Lower lobe of right lung (tissue), 2 donors: ENCODE measurements at regions not wholly inside any gene's neighbourhood (a gene's known extent, or its start where the extent isn't known, plus 50 kb on each side); places are given as distances from the start of the nearest gene placed in this dataset.
"Not testable (repeated sequence)": the region's sequence is repeated elsewhere in the genome, so short reads cannot be mapped to it uniquely, and the experiment has no call there.

Experiments
- ATAC-seq, 2 donors: fragments of 200-7000 bp; cut with Tn5 transposase; one replicate each; pipeline ENCODE4 v1.9.1; 2020 to 2022; ENCODE audit warnings: mild to moderate bottlenecking in 2 of 2, moderate library complexity in 2 of 2
- DNase-seq: peaks from one replicate; pipeline ENCODE4 v3.0.0-alpha.2; 2020
- H3K27ac ChIP-seq: fragments of 200-600 bp; one replicate; pipeline ENCODE4 v1.8.0; 2022
- H3K27me3 ChIP-seq: fragments of 200-600 bp; one replicate; pipeline ENCODE4 v1.8.0; 2022; ENCODE audit warnings: low read depth
- H3K36me3 ChIP-seq: fragments of 200-600 bp; one replicate; pipeline ENCODE4 v1.8.0; 2022; ENCODE audit warnings: mild to moderate bottlenecking
- H3K4me1 ChIP-seq: fragments of 200-600 bp; one replicate; pipeline ENCODE4 v1.8.0; 2022
- H3K4me3 ChIP-seq: fragments of 200-600 bp; one replicate; pipeline ENCODE4 v1.8.0; 2022; ENCODE audit warnings: mild to moderate bottlenecking
- H3K9me3 ChIP-seq: fragments of 200-600 bp; one replicate; pipeline ENCODE4 v1.8.0; 2022
- intact Hi-C: fragments of 100-400 bp; cut with DNase I; formaldehyde crosslinking; loops from one replicate; pipeline ENCODE4 v1.11.0; 2022
- TF ChIP-seq, protein P1 (sequence below): fragments of 200-600 bp; IDR thresholded peaks from one replicate; pipeline ENCODE4 v1.8.0; 2022; ENCODE audit warnings: antibody characterized with exemption, mild to moderate bottlenecking
- donor health status: DM: no; HTN: yes; CAD: no; lungs with severe emphysema.

DNA sequence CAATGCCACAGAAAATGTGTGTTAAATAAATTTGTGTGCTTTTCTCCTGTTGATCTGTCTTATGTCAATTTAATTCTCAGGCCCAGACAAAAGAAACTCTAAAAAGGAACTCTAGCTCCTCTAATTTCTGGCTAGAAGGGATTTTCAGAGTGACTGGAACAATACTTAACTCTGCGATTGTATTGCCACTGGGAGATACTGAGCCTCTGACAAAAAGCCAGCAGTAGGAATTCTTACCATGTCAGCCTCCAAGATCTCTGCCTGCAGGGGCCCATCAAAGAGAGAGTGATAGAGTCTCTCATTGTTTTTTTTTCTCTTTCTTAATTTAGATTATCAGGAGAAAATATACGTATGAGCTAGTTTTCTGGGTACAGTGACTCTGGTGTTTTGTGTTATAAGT is 1165.7 kb downstream of the BRINP3 start:
- intact Hi-C loops: no loop called here
- Histone ChIP-seq H3K4me3 (no peak overlapping the region), H3K27me3 (no peaks in the 10 kb centered on the region), H3K27ac (no peak overlapping the region), H3K36me3 (no peaks in the 10 kb centered on the region), H3K9me3 (no peaks in the 10 kb centered on the region), H3K4me1 (no peaks in the 10 kb centered on the region)
- TF ChIP-seq, protein P1, sequence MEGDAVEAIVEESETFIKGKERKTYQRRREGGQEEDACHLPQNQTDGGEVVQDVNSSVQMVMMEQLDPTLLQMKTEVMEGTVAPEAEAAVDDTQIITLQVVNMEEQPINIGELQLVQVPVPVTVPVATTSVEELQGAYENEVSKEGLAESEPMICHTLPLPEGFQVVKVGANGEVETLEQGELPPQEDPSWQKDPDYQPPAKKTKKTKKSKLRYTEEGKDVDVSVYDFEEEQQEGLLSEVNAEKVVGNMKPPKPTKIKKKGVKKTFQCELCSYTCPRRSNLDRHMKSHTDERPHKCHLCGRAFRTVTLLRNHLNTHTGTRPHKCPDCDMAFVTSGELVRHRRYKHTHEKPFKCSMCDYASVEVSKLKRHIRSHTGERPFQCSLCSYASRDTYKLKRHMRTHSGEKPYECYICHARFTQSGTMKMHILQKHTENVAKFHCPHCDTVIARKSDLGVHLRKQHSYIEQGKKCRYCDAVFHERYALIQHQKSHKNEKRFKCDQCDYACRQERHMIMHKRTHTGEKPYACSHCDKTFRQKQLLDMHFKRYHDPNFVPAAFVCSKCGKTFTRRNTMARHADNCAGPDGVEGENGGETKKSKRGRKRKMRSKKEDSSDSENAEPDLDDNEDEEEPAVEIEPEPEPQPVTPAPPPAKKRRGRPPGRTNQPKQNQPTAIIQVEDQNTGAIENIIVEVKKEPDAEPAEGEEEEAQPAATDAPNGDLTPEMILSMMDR: no peak
- DNase-seq (no peak), ATAC-seq (no peak)

DNA sequence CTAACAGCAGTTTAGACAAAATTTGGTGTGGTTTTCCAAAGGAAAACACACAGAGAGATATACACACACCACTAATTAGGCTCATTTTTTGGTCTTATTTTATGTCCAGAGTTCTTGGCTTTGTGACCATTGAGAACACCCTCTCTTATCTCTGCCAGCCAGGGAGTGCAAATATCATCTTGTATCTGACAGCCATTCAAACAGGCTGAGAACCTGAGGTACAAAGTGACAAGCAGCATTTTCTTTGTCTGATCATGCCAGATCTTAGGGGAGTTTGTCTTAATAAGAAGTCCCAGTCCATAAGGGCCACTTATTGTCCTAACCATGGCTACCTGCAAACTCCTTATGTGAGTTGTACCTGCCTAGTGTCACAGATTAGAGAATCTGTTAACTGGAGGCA is 1165.2 kb downstream of the BRINP3 start:
- Histone ChIP-seq H3K27me3 (no peaks in the 10 kb centered on the region), H3K4me3 (no peak overlapping the region), H3K36me3 (no peaks in the 10 kb centered on the region), H3K27ac (no peak overlapping the region), H3K4me1 (no peaks in the 10 kb centered on the region), H3K9me3 (no peaks in the 10 kb centered on the region)
- ATAC-seq: no peak
- TF ChIP-seq, protein P1: no peak
- no peak for DNase-seq
- intact Hi-C loops: no loop called here

DNA sequence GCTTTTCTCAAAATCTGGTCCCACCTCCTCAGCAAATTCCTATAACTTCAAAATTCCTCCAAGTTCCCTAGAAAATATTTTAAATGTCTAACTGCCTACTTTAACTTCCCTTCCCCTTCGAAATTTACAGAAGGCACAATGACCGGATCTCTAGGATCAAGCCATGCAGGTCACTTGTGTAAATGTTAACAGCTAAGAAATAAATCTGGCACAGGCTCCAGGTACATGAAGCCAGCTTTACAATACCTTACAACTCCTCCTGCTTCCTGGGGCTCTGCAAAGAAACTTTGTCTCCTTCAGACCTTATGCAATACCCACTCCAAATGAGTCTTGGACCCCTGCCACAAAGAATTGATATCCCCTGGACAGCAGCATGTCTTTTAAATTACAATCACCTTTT is 1164.2 kb downstream of the BRINP3 start:
- Histone ChIP-seq H3K4me3 (no peak overlapping the region), H3K4me1 (no peaks in the 10 kb centered on the region), H3K27ac (no peak overlapping the region), H3K27me3 (no peaks in the 10 kb centered on the region), H3K36me3 (no peaks in the 10 kb centered on the region), H3K9me3 (no peaks in the 10 kb centered on the region)
- ATAC-seq (no peak), DNase-seq (no peak)
- TF ChIP-seq, protein P1: no peak
- intact Hi-C loops: no loop called here

DNA sequence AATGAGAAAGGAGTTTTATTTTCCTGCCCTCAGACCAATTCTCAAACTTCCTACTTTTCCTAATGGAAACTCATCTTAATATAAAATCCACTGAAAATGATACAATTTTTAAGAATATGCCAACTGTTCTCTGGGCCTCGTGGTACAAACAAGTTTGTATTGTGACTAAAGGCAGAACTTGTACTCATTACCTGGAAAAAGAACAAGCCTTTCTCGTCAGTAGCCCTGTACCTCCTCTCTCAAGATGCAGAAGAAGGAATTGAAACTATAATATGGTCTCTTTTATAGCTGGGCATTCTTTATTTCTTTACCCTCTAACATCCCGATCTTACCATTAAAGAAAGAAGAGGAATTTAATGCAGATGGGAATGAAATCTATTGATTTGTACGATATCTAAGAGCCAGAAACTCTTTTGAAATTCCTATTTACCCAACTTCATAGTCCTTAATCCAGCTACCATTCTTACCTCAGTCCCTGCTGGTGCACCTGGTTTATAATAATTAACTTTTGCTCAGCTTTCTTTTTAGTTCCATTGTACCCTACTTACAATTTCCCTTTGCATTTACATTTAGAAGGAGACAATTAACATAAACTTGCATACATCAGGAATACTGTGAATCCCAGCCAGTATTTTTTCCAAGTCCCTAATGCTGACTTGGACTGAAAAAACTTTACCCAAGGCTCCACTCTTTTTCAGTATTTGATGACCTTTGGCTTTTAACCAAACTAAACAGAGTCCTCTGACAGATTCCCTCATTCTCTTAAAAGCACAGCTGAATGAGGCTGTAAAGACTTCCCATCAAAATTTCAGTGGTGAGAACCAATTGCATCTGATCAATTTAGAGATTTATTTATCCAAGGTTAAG is 1162.4 kb downstream of the BRINP3 start:
- Histone ChIP-seq H3K9me3 (no peaks in the 10 kb centered on the region), H3K27me3 (no peaks in the 10 kb centered on the region), H3K36me3 (no peaks in the 10 kb centered on the region), H3K4me3 (no peak overlapping the region), H3K27ac (no peak overlapping the region), H3K4me1 (no peaks in the 10 kb centered on the region)
- DNase-seq (no peak), ATAC-seq (no peak)
- intact Hi-C loops: no loop called here
- TF ChIP-seq, protein P1: no peak

DNA sequence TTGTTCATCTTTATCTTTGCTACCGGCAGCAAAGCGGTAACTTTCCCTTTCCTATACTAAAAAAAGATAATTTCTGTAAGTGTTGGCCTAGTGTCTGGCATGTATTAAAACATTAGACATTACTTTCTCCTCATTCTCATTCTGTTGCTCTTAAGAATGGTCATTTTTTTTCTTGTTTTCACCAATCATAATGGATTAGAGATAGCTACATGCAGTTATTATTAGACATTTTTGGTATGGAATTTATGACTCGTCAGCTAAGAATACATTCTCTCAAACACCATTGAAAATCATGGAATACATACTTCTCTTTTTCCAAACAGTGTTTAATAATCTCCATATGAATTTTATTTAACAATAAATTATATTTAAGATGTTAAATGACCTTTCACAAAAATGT is 1154.6 kb downstream of the BRINP3 start:
- Histone ChIP-seq H3K27me3 (no peaks in the 10 kb centered on the region), H3K36me3 (no peaks in the 10 kb centered on the region), H3K4me1 (no peaks in the 10 kb centered on the region), H3K27ac (no peak overlapping the region), H3K4me3 (no peak overlapping the region), H3K9me3 (no peaks in the 10 kb centered on the region)
- intact Hi-C loops: no loop called here
- TF ChIP-seq, protein P1: no peak
- no peak for ATAC-seq
- no peak for DNase-seq

DNA sequence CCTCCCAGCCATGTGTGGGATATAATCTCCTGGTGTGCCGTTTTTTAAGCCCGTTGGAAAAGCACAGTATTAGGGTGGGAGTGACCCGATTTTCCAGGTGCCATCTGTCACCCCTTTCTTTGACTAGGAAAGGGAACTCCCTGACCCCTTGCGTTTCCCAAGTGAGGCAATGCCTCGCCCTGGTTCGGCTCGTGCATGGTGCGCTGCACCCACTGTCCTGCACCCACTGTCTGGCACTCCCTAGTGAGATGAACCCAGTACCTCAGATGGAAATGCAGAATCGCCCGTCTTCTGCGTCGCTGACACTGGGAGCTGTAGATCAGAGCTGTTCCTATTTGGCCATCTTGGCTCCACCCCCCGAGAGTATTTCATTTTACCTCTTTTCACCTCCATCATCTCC is 1146.6 kb downstream of the BRINP3 start:
- H3K9me3 ChIP-seq, H3K4me1 ChIP-seq, H3K27me3 ChIP-seq, H3K36me3 ChIP-seq, H3K4me3 ChIP-seq, ATAC-seq, intact Hi-C loops, DNase-seq, H3K27ac ChIP-seq: not testable (repeated sequence)
